ENCODE measurements at regions not wholly inside any gene's neighbourhood (a gene's known extent, or its start where the extent isn't known, plus 50 kb on each side); places are given as distances from the start of the nearest gene placed in this dataset.
"Not testable (repeated sequence)": the region's sequence is repeated elsewhere in the genome, so short reads cannot be mapped to it uniquely, and the experiment has no call there.

GRCh38 chr22:11613081-11613897 is 3914.7 kb upstream of the OR11H1 start:
- intact Hi-C loops (cut with micrococcal nuclease); H3K27me3 Mint-ChIP-seq (ENCODE audit: low read depth in 2 of 2); H3K4me1 Mint-ChIP-seq; H3K4me1 ChIP-seq (ENCODE audit: control insufficient read depth, insufficient read depth, low read length); H3K4me3 ChIP-seq (ENCODE audit: low read length); H3K4me3 Mint-ChIP-seq; ATAC-seq; H3K36me3 ChIP-seq (ENCODE audit: control insufficient read depth, insufficient read depth, low read length); H3K27ac Mint-ChIP-seq; DNase-seq; H3K27ac ChIP-seq (ENCODE audit: low read length); H3K27me3 ChIP-seq (ENCODE audit: control insufficient read depth, insufficient read depth, low read length): not testable (repeated sequence)
- Mint-ChIP-seq H3K9me3 (peaks cover 26 to 40% of the 10 kb centered on the region in 2 donors), H3K36me3 (peaks cover 24% of the 10 kb centered on the region)
- 87% methylated on average over 27 of the region's 27 CpGs for WGBS (ENCODE audit: insufficient coverage)
- peaks cover 61% of the 10 kb centered on the region for H3K9me3 ChIP-seq (ENCODE audit: control insufficient read depth, insufficient read depth, low read length)

GRCh38 chr22:11613898-11614755 is 3913.9 kb upstream of the OR11H1 start:
- Mint-ChIP-seq H3K36me3 (peaks cover 23% of the 10 kb centered on the region), H3K27ac (no peak overlapping the region), H3K27me3 (ENCODE audit: low read depth in 2 of 2) (no peaks in the 10 kb centered on the region), H3K9me3 (peaks cover 26 to 39% of the 10 kb centered on the region in 2 donors), H3K4me3 (no peak overlapping the region), H3K4me1 (no peaks in the 10 kb centered on the region)
- 89% methylated on average over 26 of the region's 26 CpGs for WGBS (ENCODE audit: insufficient coverage)
- intact Hi-C loops (cut with micrococcal nuclease): no loop called here
- no peaks in the 10 kb centered on the region for H3K36me3 ChIP-seq (ENCODE audit: control insufficient read depth, insufficient read depth, low read length)
- DNase-seq (no peak), ATAC-seq (no peak)
- no peak overlapping the region for H3K4me3 ChIP-seq (ENCODE audit: low read length)
- H3K9me3 ChIP-seq (ENCODE audit: control insufficient read depth, insufficient read depth, low read length): peaks cover 64% of the 10 kb centered on the region
- no peak for TF ChIP-seq CTCF (IDR thresholded peaks at IDR 0.05)
- H3K4me1 ChIP-seq (ENCODE audit: control insufficient read depth, insufficient read depth, low read length): no peaks in the 10 kb centered on the region
- H3K27me3 ChIP-seq (ENCODE audit: control insufficient read depth, insufficient read depth, low read length): no peaks in the 10 kb centered on the region
- H3K27ac ChIP-seq (ENCODE audit: low read length): no peak overlapping the region

- H3K4me1 ChIP-seq (ENCODE audit: control insufficient read depth, insufficient read depth, low read length); ATAC-seq; H3K36me3 ChIP-seq (ENCODE audit: control insufficient read depth, insufficient read depth, low read length); H3K4me3 ChIP-seq (ENCODE audit: low read length); H3K4me1 Mint-ChIP-seq; H3K4me3 Mint-ChIP-seq; H3K27ac ChIP-seq (ENCODE audit: low read length); DNase-seq; H3K27ac Mint-ChIP-seq; intact Hi-C loops (cut with micrococcal nuclease); H3K27me3 ChIP-seq (ENCODE audit: control insufficient read depth, insufficient read depth, low read length); H3K27me3 Mint-ChIP-seq (ENCODE audit: low read depth in 2 of 2): not testable (repeated sequence)
- Mint-ChIP-seq H3K9me3 (peaks cover 33 to 43% of the 10 kb centered on the region in 2 donors), H3K36me3 (peaks cover 31% of the 10 kb centered on the region)
- WGBS (ENCODE audit: insufficient coverage): 82% methylated on average over 17 of the region's 20 CpGs
- H3K9me3 ChIP-seq (ENCODE audit: control insufficient read depth, insufficient read depth, low read length): peaks cover 64% of the 10 kb centered on the region
Observed at GRCh38 chr22:11614798-11615433, 3913.1 kb upstream of the OR11H1 start.

GRCh38 chr22:11616811-11617210 is 3911.2 kb upstream of the OR11H1 start:
- WGBS (ENCODE audit: insufficient coverage): 92% methylated on average over 9 of the region's 9 CpGs
- H3K36me3 ChIP-seq (ENCODE audit: control insufficient read depth, insufficient read depth, low read length): no peaks in the 10 kb centered on the region
- DNase-seq (no peak), ATAC-seq (peak in 1 of 3 donors; percentile 35)
- TF ChIP-seq CTCF (IDR thresholded peaks at IDR 0.05): no peak
- no peak overlapping the region for H3K4me3 ChIP-seq (ENCODE audit: low read length)
- intact Hi-C loops (cut with micrococcal nuclease): no loop called here
- no peaks in the 10 kb centered on the region for H3K27me3 ChIP-seq (ENCODE audit: control insufficient read depth, insufficient read depth, low read length)
- no peaks in the 10 kb centered on the region for H3K4me1 Mint-ChIP-seq
- no peak overlapping the region for H3K27ac Mint-ChIP-seq
- H3K9me3 ChIP-seq (ENCODE audit: control insufficient read depth, insufficient read depth, low read length): peaks cover 71% of the 10 kb centered on the region
- no peak overlapping the region for H3K4me3 Mint-ChIP-seq
- H3K27ac ChIP-seq (ENCODE audit: low read length): no peak overlapping the region
- H3K9me3 Mint-ChIP-seq: peaks cover 37 to 47% of the 10 kb centered on the region in 2 donors
- peaks cover 27% of the 10 kb centered on the region for H3K36me3 Mint-ChIP-seq
- H3K27me3 Mint-ChIP-seq (ENCODE audit: low read depth in 2 of 2): no peaks in the 10 kb centered on the region
- no peaks in the 10 kb centered on the region for H3K4me1 ChIP-seq (ENCODE audit: control insufficient read depth, insufficient read depth, low read length)

GRCh38 chr22:11618322-11618662 is 3909.7 kb upstream of the OR11H1 start:
- H3K9me3 ChIP-seq (ENCODE audit: control insufficient read depth, insufficient read depth, low read length): peaks cover 57% of the 10 kb centered on the region
- H3K4me3 Mint-ChIP-seq; H3K4me3 ChIP-seq (ENCODE audit: low read length); H3K4me1 ChIP-seq (ENCODE audit: control insufficient read depth, insufficient read depth, low read length); ATAC-seq; H3K27ac ChIP-seq (ENCODE audit: low read length); DNase-seq; H3K27me3 Mint-ChIP-seq (ENCODE audit: low read depth in 2 of 2); intact Hi-C loops (cut with micrococcal nuclease); H3K36me3 ChIP-seq (ENCODE audit: control insufficient read depth, insufficient read depth, low read length); H3K27ac Mint-ChIP-seq; H3K4me1 Mint-ChIP-seq; H3K27me3 ChIP-seq (ENCODE audit: control insufficient read depth, insufficient read depth, low read length): not testable (repeated sequence)
- WGBS (ENCODE audit: insufficient coverage): 81% methylated on average over 2 of the region's 11 CpGs
- H3K9me3 Mint-ChIP-seq: peaks cover 32 to 40% of the 10 kb centered on the region in 2 donors
- peaks cover 27% of the 10 kb centered on the region for H3K36me3 Mint-ChIP-seq

- H3K36me3 ChIP-seq (ENCODE audit: control insufficient read depth, insufficient read depth, low read length); DNase-seq; ATAC-seq; H3K4me3 ChIP-seq (ENCODE audit: low read length); H3K4me1 Mint-ChIP-seq; H3K4me3 Mint-ChIP-seq; H3K27me3 Mint-ChIP-seq (ENCODE audit: low read depth in 2 of 2); intact Hi-C loops (cut with micrococcal nuclease); H3K4me1 ChIP-seq (ENCODE audit: control insufficient read depth, insufficient read depth, low read length); H3K27me3 ChIP-seq (ENCODE audit: control insufficient read depth, insufficient read depth, low read length); H3K27ac ChIP-seq (ENCODE audit: low read length); H3K27ac Mint-ChIP-seq: not testable (repeated sequence)
- Mint-ChIP-seq H3K9me3 (peaks cover 32 to 39% of the 10 kb centered on the region in 2 donors), H3K36me3 (peaks cover 27% of the 10 kb centered on the region)
- peaks cover 53% of the 10 kb centered on the region for H3K9me3 ChIP-seq (ENCODE audit: control insufficient read depth, insufficient read depth, low read length)
- 71% methylated on average over 14 of the region's 14 CpGs for WGBS (ENCODE audit: insufficient coverage)
Observed at GRCh38 chr22:11618688-11619087, 3909.3 kb upstream of the OR11H1 start.
